CD14-positive monocyte (primary cell): ENCODE measurements at regions not wholly inside any gene's neighbourhood (a gene's known extent, or its start where the extent isn't known, plus 50 kb on each side); places are given as distances from the start of the nearest gene placed in this dataset.

Experiments
- DNase-seq, 3 donors: peaks; one replicate each; pipeline ENCODE4 v3.0.0-alpha.2; 2011 to 2022
- H2AFZ ChIP-seq: 2 replicates; pipeline ENCODE4 v1.6.0; 2012; ENCODE audit warnings: mild to moderate bottlenecking, low read depth, low read length, inconsistent platforms; ENCODE audit not compliant: insufficient read depth, poor library complexity, severe bottlenecking
- H3K27ac ChIP-seq, 2 donors: 1 replicate in 1 of 2; 2 replicates in 1 of 2; pipeline ENCODE4 v1.5.1; 2012 to 2013; ENCODE audit warnings: low read length in 2 of 2, control low read depth in 1 of 2, inconsistent platforms in 1 of 2, low read depth in 1 of 2, mild to moderate bottlenecking in 1 of 2
- H3K27me3 ChIP-seq, 2 donors: one replicate each; pipeline versions ENCODE4 v1.6.0 to v1.6.1; 2011 to 2013; ENCODE audit warnings: low read length in 2 of 2; ENCODE audit not compliant: control insufficient read depth in 2 of 2, insufficient read depth in 2 of 2
- H3K36me3 ChIP-seq, 2 donors: replicated peaks in 1 of 2; 1 replicate in 1 of 2; 2 replicates in 1 of 2; pipeline versions ENCODE4 v1.5.1 to v1.6.1; 2012 to 2013; ENCODE audit warnings: low read length in 2 of 2, control low read depth in 1 of 2, inconsistent platforms in 1 of 2, mild to moderate bottlenecking in 1 of 2; ENCODE audit not compliant: insufficient read depth in 2 of 2, control insufficient read depth in 1 of 2
- H3K4me1 ChIP-seq, 2 donors: 1 replicate in 1 of 2; 2 replicates in 1 of 2; pipeline versions ENCODE4 v1.5.1 to v1.6.1; 2012 to 2013; ENCODE audit warnings: low read length in 2 of 2, control low read depth in 1 of 2, inconsistent platforms in 1 of 2, mild to moderate bottlenecking in 1 of 2, moderate library complexity in 1 of 2; ENCODE audit not compliant: insufficient read depth in 2 of 2, control insufficient read depth in 1 of 2
- H3K4me2 ChIP-seq: replicated peaks from 2 replicates; pipeline ENCODE3; 2012; ENCODE audit warnings: low read length, moderate library complexity, mild to moderate bottlenecking; ENCODE audit not compliant: poor library complexity, severe bottlenecking; ENCODE audit errors: extremely low read depth
- H3K4me3 ChIP-seq, 3 experiments: fragments of 200-600 bp in 1 of 3; sonication (generic) in 1 of 3; replicated peaks in 1 of 3; 1 replicate in 2 of 3; 2 replicates in 1 of 3; pipeline ENCODE4 v1.5.1; 2011 to 2013; ENCODE audit warnings: low read length in 3 of 3, mild to moderate bottlenecking in 3 of 3, control low read depth in 2 of 3, low read depth in 2 of 3, inconsistent platforms in 1 of 3, moderate library complexity in 1 of 3
- H3K79me2 ChIP-seq: 2 replicates; pipeline ENCODE4 v1.6.0; 2012; ENCODE audit warnings: mild to moderate bottlenecking, control low read depth, inconsistent platforms, low read length, moderate library complexity; ENCODE audit not compliant: insufficient read depth
- H3K9ac ChIP-seq: 2 replicates; pipeline ENCODE4 v1.6.0; 2017; ENCODE audit warnings: low read length, mild to moderate bottlenecking; ENCODE audit not compliant: insufficient read depth, poor library complexity, severe bottlenecking
- H3K9me3 ChIP-seq, 2 donors: replicated peaks in 1 of 2; 1 replicate in 1 of 2; 2 replicates in 1 of 2; pipeline versions ENCODE4 v1.5.1 to v1.6.1; 2012 to 2013; ENCODE audit warnings: low read length in 2 of 2, control low read depth in 1 of 2; ENCODE audit not compliant: control insufficient read depth in 1 of 2, insufficient read depth in 1 of 2
- H4K20me1 ChIP-seq: 2 replicates; pipeline ENCODE4 v1.6.0; 2012; ENCODE audit warnings: mild to moderate bottlenecking, low read length, control low read depth, moderate library complexity; ENCODE audit not compliant: insufficient read depth
- H3K27ac Mint-ChIP-seq, 7 donors: one replicate each; pipeline ENCODE4 v1.8.0; 2020; ENCODE audit warnings: mild to moderate bottlenecking in 7 of 7, mixed read lengths in 7 of 7, moderate library complexity in 6 of 7, inconsistent platforms in 2 of 7
- H3K27me3 Mint-ChIP-seq, 3 donors: one replicate each; pipeline ENCODE4 v1.8.0; 2021 to 2022; ENCODE audit warnings: low read depth in 3 of 3, mild to moderate bottlenecking in 3 of 3, mixed read lengths in 3 of 3, moderate library complexity in 3 of 3, inconsistent platforms in 1 of 3
- H3K36me3 Mint-ChIP-seq, 2 donors: one replicate each; pipeline ENCODE4 v1.8.0; 2020; ENCODE audit warnings: mixed read lengths in 2 of 2, inconsistent platforms in 1 of 2, mild to moderate bottlenecking in 1 of 2
- H3K4me1 Mint-ChIP-seq: one replicate; pipeline ENCODE4 v1.8.0; 2020; ENCODE audit warnings: mild to moderate bottlenecking, mixed read lengths
- H3K4me3 Mint-ChIP-seq, 2 donors: one replicate each; pipeline ENCODE4 v1.8.0; 2020; ENCODE audit warnings: mild to moderate bottlenecking in 2 of 2, mixed read lengths in 2 of 2, moderate library complexity in 1 of 2
- H3K9me3 Mint-ChIP-seq, 7 donors: one replicate each; pipeline ENCODE4 v1.8.0; 2020 to 2022; ENCODE audit warnings: mixed read lengths in 7 of 7, mild to moderate bottlenecking in 6 of 7, moderate library complexity in 6 of 7, inconsistent platforms in 2 of 7
- WGBS: methylation state at CpG from one replicate; pipeline ENCODE4 v1.1.5; 2013; ENCODE audit warnings: missing lambda C conversion rate; ENCODE audit not compliant: insufficient coverage; 5-methylcytosine and 5-hydroxymethylcytosine counted together
- intact Hi-C, 2 donors: fragments of 100-400 bp; cut with micrococcal nuclease; formaldehyde crosslinking; loops; one replicate each; pipeline versions ENCODE4 v1.15.0 to v1.15.1; 2023
- TF ChIP-seq, protein P1 (sequence below): fragments of 200-600 bp; IDR thresholded peaks from one replicate; pipeline ENCODE4 v1.8.0; 2022; ENCODE audit warnings: antibody characterized with exemption, mild to moderate bottlenecking

DNA sequence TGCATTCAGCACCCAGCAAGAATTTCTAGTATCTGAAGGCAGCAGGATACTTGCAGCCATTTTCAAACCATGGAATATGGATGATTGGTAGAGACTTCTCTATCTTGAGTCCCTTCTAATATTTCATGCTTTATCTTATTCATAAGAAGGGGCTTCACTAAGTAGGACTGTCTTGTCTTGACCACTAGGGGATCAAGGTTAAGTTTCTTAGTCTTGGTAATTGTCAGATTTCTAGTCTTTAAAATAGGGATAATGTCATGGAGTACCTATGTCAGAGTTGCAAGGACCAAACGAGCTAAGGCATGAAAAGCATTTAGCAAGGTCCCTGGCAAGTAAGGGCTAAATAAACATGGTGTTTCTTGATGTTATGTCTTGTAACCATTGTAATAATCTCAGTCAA, 68.5 kb upstream of the ESR1 start:
- Histone ChIP-seq H3K9ac (no peak overlapping the region), H3K79me2 (no peaks in the 10 kb centered on the region), H3K27me3 (no peaks in the 10 kb centered on the region), H3K4me2 (no peak overlapping the region), H3K36me3 (no peaks in the 10 kb centered on the region), H4K20me1 (no peaks in the 10 kb centered on the region), H3K4me1 (no peaks in the 10 kb centered on the region), H2AFZ (no peak overlapping the region), H3K4me3 (no peak overlapping the region), H3K27ac (no peak overlapping the region), H3K9me3 (peaks cover 0 to 3% of the 10 kb centered on the region in 2 donors)
- H3K36me3 Mint-ChIP-seq: no peaks in the 10 kb centered on the region
- intact Hi-C loops: no loop called here
- TF ChIP-seq, protein P1, sequence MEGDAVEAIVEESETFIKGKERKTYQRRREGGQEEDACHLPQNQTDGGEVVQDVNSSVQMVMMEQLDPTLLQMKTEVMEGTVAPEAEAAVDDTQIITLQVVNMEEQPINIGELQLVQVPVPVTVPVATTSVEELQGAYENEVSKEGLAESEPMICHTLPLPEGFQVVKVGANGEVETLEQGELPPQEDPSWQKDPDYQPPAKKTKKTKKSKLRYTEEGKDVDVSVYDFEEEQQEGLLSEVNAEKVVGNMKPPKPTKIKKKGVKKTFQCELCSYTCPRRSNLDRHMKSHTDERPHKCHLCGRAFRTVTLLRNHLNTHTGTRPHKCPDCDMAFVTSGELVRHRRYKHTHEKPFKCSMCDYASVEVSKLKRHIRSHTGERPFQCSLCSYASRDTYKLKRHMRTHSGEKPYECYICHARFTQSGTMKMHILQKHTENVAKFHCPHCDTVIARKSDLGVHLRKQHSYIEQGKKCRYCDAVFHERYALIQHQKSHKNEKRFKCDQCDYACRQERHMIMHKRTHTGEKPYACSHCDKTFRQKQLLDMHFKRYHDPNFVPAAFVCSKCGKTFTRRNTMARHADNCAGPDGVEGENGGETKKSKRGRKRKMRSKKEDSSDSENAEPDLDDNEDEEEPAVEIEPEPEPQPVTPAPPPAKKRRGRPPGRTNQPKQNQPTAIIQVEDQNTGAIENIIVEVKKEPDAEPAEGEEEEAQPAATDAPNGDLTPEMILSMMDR: no peak
- peaks cover 0 to 5% (median 0%) of the 10 kb centered on the region in 3 donors for H3K27me3 Mint-ChIP-seq
- peaks cover 2% of the 10 kb centered on the region for H3K4me1 Mint-ChIP-seq
- no peak overlapping the region for H3K27ac Mint-ChIP-seq
- H3K9me3 Mint-ChIP-seq: peaks cover 0 to 4% (median 4%) of the 10 kb centered on the region in 7 donors
- 100% methylated on average over 1 of the region's 1 CpG for WGBS
- DNase-seq: no peak
- H3K4me3 Mint-ChIP-seq: no peak overlapping the region

DNA sequence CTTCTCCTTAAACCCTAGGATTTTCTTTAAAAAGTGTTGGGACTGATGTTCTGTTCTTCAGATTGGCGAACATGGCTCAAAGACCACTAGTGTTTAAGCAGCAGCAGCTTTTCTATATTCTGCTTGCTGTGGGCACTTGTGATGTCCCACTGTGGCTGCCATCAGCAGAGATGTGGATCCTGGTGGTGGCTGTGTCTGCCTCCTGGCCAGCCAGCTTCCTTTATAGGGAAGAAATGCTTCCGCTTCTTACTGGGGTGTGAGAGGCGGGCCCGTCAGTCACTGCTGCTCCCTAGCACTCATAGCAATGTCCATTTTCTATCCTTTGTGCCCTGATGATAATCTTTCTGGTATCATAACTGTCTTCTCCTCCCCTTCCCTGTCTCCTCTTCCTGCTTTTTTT, 66.7 kb upstream of the ESR1 start:
- no peaks in the 10 kb centered on the region for H3K79me2 ChIP-seq
- DNase-seq: no peak
- no peak overlapping the region for H3K4me3 ChIP-seq
- Mint-ChIP-seq H3K36me3 (no peaks in the 10 kb centered on the region), H3K4me3 (no peak overlapping the region), H3K27ac (no peak overlapping the region), H3K9me3 (peaks cover 0 to 5% (median 1%) of the 10 kb centered on the region in 7 donors), H3K27me3 (peaks cover 0 to 5% (median 0%) of the 10 kb centered on the region in 3 donors), H3K4me1 (peaks cover 2% of the 10 kb centered on the region)
- no peaks in the 10 kb centered on the region for H3K4me1 ChIP-seq
- H2AFZ ChIP-seq: no peak overlapping the region
- H3K9me3 ChIP-seq: peaks cover 0 to 3% of the 10 kb centered on the region in 2 donors
- no peak overlapping the region for H3K27ac ChIP-seq
- intact Hi-C loops: no loop called here
- no peaks in the 10 kb centered on the region for H3K27me3 ChIP-seq
- WGBS: 100% methylated on average over 1 of the region's 4 CpGs
- TF ChIP-seq, protein P1: no peak
- H3K4me2 ChIP-seq: no peak overlapping the region
- H3K36me3 ChIP-seq: no peaks in the 10 kb centered on the region
- H4K20me1 ChIP-seq: no peaks in the 10 kb centered on the region
- H3K9ac ChIP-seq: no peak overlapping the region
